Lower leg skin (tissue), 4 donors: ENCODE measurements at regions not wholly inside any gene's neighbourhood (a gene's known extent, or its start where the extent isn't known, plus 50 kb on each side); places are given as distances from the start of the nearest gene placed in this dataset.

Experiments
- DNase-seq, 2 donors: peaks; one replicate each; pipeline ENCODE4 v3.0.0-alpha.2; 2019; ENCODE audit warnings: low spot score in 2 of 2
- H3K4me3 ChIP-seq: fragments of 200-600 bp; sonication (generic); 2 replicates; pipeline ENCODE4 v1.5.1; 2017; ENCODE audit warnings: mild to moderate bottlenecking, low read depth; ENCODE audit not compliant: poor library complexity, severe bottlenecking
- CTCF ChIP-seq, 3 donors: fragments of 450-650 bp; IDR thresholded peaks; one replicate each; pipeline ENCODE4 v1.5.1; 2016; ENCODE audit warnings: antibody characterized with exemption in 3 of 3, mild to moderate bottlenecking in 3 of 3, moderate library complexity in 2 of 3
- POLR2A ChIP-seq, 2 donors: fragments of 450-650 bp; IDR thresholded peaks; one replicate each; pipeline ENCODE4 v1.6.1; 2016 to 2017; ENCODE audit warnings: antibody characterized with exemption in 2 of 2, mild to moderate bottlenecking in 1 of 2, moderate library complexity in 1 of 2
- WGBS, 2 donors: methylation state at CpG; one replicate each; pipeline ENCODE4 v1.1.5; 2018; 5-methylcytosine and 5-hydroxymethylcytosine counted together
- intact Hi-C: fragments of 100-400 bp; cut with DNase I; formaldehyde crosslinking; loops from one replicate; pipeline ENCODE4 v1.15.0; 2023; ENCODE audit warnings: low total_unique reads

DNA sequence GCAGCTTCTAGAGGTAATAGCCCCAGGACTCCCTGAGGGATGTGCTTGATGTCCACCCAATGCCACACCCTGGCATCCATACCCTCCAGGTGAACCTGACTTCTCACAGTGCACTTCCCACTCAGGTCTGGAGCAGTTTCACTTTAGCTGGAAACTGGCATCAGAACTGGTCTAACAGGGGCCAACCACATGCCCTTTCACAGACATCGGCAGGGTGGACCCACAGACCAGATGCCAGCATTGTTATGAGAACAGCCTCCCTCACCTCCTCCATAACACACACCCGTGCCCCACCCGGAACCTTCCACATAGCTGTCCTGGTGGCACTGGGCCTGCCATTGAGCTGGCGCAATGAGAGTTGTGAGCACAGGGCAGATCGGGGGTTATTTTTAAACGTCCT, 77.4 kb upstream of the GPR12 start:
- DNase-seq, result peak in 1 of 2 donors; percentile 85
- TF ChIP-seq CTCF (IDR thresholded peaks at IDR 0.05) (no peak), POLR2A (IDR thresholded peaks at IDR 0.05) (no peak)
- 49 to 56% methylated on average over 6 of the region's 6 CpGs for WGBS, 2 donors

DNA sequence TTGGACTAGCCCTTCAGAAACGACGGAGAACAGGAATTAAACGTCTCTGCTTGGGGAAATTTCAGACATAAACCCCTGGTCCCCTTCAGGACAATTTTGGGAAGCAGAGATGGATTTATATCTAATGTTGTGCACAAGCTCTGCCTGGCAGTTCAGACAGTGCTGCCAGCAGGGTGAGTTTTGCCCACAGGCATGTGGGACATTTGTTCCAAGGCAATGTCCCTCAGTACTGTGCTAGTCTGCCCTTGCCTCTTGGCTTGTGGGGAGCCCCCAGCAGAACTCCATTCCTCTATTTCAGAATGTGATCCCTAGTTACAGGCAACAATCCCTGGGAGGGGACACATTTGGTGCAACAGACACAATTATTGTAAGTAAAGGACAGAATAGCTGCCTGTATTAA, 76.5 kb upstream of the GPR12 start:
- WGBS, 2 donors, result 86 to 92% methylated on average over 3 of the region's 3 CpGs
- peak in 1 of 2 donors; percentile 69 for DNase-seq

More for the DNA sequence above, 77.4 kb upstream of the GPR12 start:
- intact Hi-C loops, result no loop called here
- H3K4me3 ChIP-seq, result no peak overlapping the region

GRCh38 chr13:26836626-26837025, 76.0 kb upstream of the GPR12 start:
- TF ChIP-seq CTCF (IDR thresholded peaks at IDR 0.05) (no peak), POLR2A (IDR thresholded peaks at IDR 0.05) (no peak)
- no peak overlapping the region for H3K4me3 ChIP-seq
- intact Hi-C loops, result no loop called here
- DNase-seq, result no peak

More for the DNA sequence above, 76.5 kb upstream of the GPR12 start:
- H3K4me3 ChIP-seq, result no peak overlapping the region
- intact Hi-C loops, result no loop called here
- TF ChIP-seq CTCF (IDR thresholded peaks at IDR 0.05) (no peak), POLR2A (IDR thresholded peaks at IDR 0.05) (no peak)

- DNase-seq, result no peak
- intact Hi-C loops, result no loop called here
- H3K4me3 ChIP-seq, result no peak overlapping the region
- TF ChIP-seq CTCF (IDR thresholded peaks at IDR 0.05) (no peak), POLR2A (IDR thresholded peaks at IDR 0.05) (no peak)
- WGBS, 2 donors, result 31 to 37% methylated on average over 4 of the region's 4 CpGs
These were observed 74.1 kb upstream of the GPR12 start for GRCh38 chr13:26834646-26835045.

- intact Hi-C loops, result no loop called here
- 58 to 63% methylated on average over 6 of the region's 6 CpGs for WGBS, 2 donors
- peak in 1 of 2 donors; percentile 59 for DNase-seq
- TF ChIP-seq POLR2A (IDR thresholded peaks at IDR 0.05), result no peak
- TF ChIP-seq CTCF (IDR thresholded peaks at IDR 0.05), result no peak
- no peak overlapping the region for H3K4me3 ChIP-seq
These were observed 70.8 kb upstream of the GPR12 start for GRCh38 chr13:26831336-26831908.

DNA sequence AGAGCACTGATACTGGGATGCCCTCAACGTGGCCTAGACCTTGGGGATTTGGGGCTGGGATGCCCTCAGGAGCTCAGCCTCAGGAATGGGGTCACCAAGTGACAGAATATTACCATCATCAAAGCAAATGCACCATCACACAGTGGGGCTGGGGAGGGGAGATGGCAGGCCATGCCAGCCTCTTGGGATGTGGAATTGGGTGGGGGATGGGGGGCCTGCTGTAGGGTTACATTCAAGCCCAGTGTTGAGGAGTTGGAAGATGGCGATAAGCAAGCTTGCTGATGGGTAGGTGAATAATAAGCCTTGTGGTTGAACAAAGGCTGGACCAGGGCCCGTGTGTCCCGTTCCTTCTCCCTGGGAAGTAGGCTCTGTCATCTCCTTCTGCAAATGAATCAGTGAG, 69.1 kb upstream of the GPR12 start:
- peak in 1 of 2 donors; percentile 61 for DNase-seq
- intact Hi-C loops, result no loop called here
- H3K4me3 ChIP-seq, result no peak overlapping the region
- WGBS, 2 donors, result 88 to 94% methylated on average over 4 of the region's 4 CpGs
- no peak for TF ChIP-seq POLR2A (IDR thresholded peaks at IDR 0.05)
- no peak for TF ChIP-seq CTCF (IDR thresholded peaks at IDR 0.05)
